ENCODE measurements at regions not wholly inside any gene's neighbourhood (a gene's known extent, or its start where the extent isn't known, plus 50 kb on each side); places are given as distances from the start of the nearest gene placed in this dataset.

GRCh38 chr16:80114699-80115098 is 426.1 kb upstream of the DYNLRB2 start:
- Mint-ChIP-seq H3K36me3 (no peaks in the 10 kb centered on the region), H3K27me3 (ENCODE audit: low read depth) (peaks cover 28% of the 10 kb centered on the region), H3K9me3 (no peaks in the 10 kb centered on the region), H3K4me3 (no peak overlapping the region), H3K27ac (no peak overlapping the region), H3K4me1 (no peaks in the 10 kb centered on the region)
- no peak for TF ChIP-seq CTCF (IDR thresholded peaks at IDR 0.05; ENCODE audit: unreplicated experiment)
- DNase-seq (ENCODE audit: low spot score in 2 of 2, unreplicated experiment in 2 of 2), result no peak

- Mint-ChIP-seq H3K4me1 (no peaks in the 10 kb centered on the region), H3K36me3 (no peaks in the 10 kb centered on the region), H3K9me3 (no peaks in the 10 kb centered on the region), H3K27ac (no peak overlapping the region), H3K27me3 (ENCODE audit: low read depth) (peaks cover 24% of the 10 kb centered on the region), H3K4me3 (no peak overlapping the region)
- DNase-seq (ENCODE audit: low spot score in 2 of 2, unreplicated experiment in 2 of 2), result no peak
- no peak for TF ChIP-seq CTCF (IDR thresholded peaks at IDR 0.05; ENCODE audit: unreplicated experiment)
Observed at GRCh38 chr16:80113873-80114574, 426.8 kb upstream of the DYNLRB2 start.

GRCh38 chr16:80109581-80109980 is 431.2 kb upstream of the DYNLRB2 start:
- Mint-ChIP-seq H3K27me3 (ENCODE audit: low read depth) (peaks cover 12% of the 10 kb centered on the region), H3K27ac (no peak overlapping the region), H3K9me3 (no peaks in the 10 kb centered on the region), H3K4me1 (peaks cover 9% of the 10 kb centered on the region), H3K4me3 (no peak overlapping the region), H3K36me3 (no peaks in the 10 kb centered on the region)
- no peak for TF ChIP-seq CTCF (IDR thresholded peaks at IDR 0.05; ENCODE audit: unreplicated experiment)
- DNase-seq (ENCODE audit: low spot score in 2 of 2, unreplicated experiment in 2 of 2), result no peak

- H3K27me3 Mint-ChIP-seq (ENCODE audit: low read depth), result peaks cover 11% of the 10 kb centered on the region
- H3K4me1 Mint-ChIP-seq, result peaks cover 9% of the 10 kb centered on the region
- no peak for DNase-seq (ENCODE audit: low spot score in 2 of 2, unreplicated experiment in 2 of 2)
- H3K27ac Mint-ChIP-seq, result no peak overlapping the region
- no peaks in the 10 kb centered on the region for H3K36me3 Mint-ChIP-seq
- TF ChIP-seq CTCF (IDR thresholded peaks at IDR 0.05; ENCODE audit: unreplicated experiment), result no peak
- H3K4me3 Mint-ChIP-seq, result no peak overlapping the region
- no peaks in the 10 kb centered on the region for H3K9me3 Mint-ChIP-seq
Observed at GRCh38 chr16:80107900-80108299, 432.9 kb upstream of the DYNLRB2 start.

GRCh38 chr16:80105751-80106150 is 435.0 kb upstream of the DYNLRB2 start:
- H3K27ac Mint-ChIP-seq, result no peak overlapping the region
- DNase-seq (ENCODE audit: low spot score in 2 of 2, unreplicated experiment in 2 of 2), result no peak
- H3K9me3 Mint-ChIP-seq, result peaks cover 4% of the 10 kb centered on the region
- no peaks in the 10 kb centered on the region for H3K36me3 Mint-ChIP-seq
- TF ChIP-seq CTCF (IDR thresholded peaks at IDR 0.05; ENCODE audit: unreplicated experiment), result no peak
- peaks cover 9% of the 10 kb centered on the region for H3K4me1 Mint-ChIP-seq
- peaks cover 4% of the 10 kb centered on the region for H3K27me3 Mint-ChIP-seq (ENCODE audit: low read depth)
- H3K4me3 Mint-ChIP-seq, result no peak overlapping the region
